K562 (cell line): ENCODE measurements at regions not wholly inside any gene's neighbourhood (a gene's known extent, or its start where the extent isn't known, plus 50 kb on each side); places are given as distances from the start of the nearest gene placed in this dataset.

Experiments used
- ATAC-seq: fragments of 200-7000 bp; cut with Tn5 transposase; 3 replicates; pipeline ENCODE4 v1.9.1; 2020; ENCODE audit warnings: moderate library complexity
- BruUV-seq: library from RNA; stranded (reverse); fragments of 400-500 nt; replicated peaks from 2 replicates; lab custom pipeline; 2021; lab: Mats Ljungman, UMichigan
- CTCF ChIA-PET: fragments of 300-600 bp; formaldehyde crosslinking; extraction: SDS; loops from one replicate; lab custom pipeline; 2021; ENCODE audit warnings: low intra/inter-chr PET ratio; lab: Yijun Ruan, JAX
- POLR2A ChIA-PET: fragments of 300-600, 350-650 bp; sonication (Branson Sonifier 250); formaldehyde crosslinking; extraction: SDS; loops from one replicate; lab custom pipeline; 2021; ENCODE audit warnings: antibody characterized with exemption, inconsistent platforms; lab: Yijun Ruan, JAX
- DNase-seq, 4 experiments: peaks; one replicate each; pipeline versions ENCODE4 v3.0.0 to v3.0.0-alpha.2; 2011 to 2018; ENCODE audit warnings: low spot score in 3 of 4, mixed read lengths in 3 of 4; ENCODE audit errors: extremely low read depth in 1 of 4
- FAIRE-seq: peaks from 2 replicates; lab custom pipeline; 2011; peaks lifted over from hg19 to GRCh38; lab: Jason Lieb, UNC
- H2AFZ ChIP-seq: 2 replicates; pipeline ENCODE4 v1.6.0; 2011; ENCODE audit warnings: low read depth, low read length, control low read depth, inconsistent platforms
- H3K27ac ChIP-seq: fragments of 200-600 bp; 3 replicates; pipeline ENCODE4 v1.8.0; 2011; ENCODE audit warnings: low read depth, mild to moderate bottlenecking, control low read depth, inconsistent platforms, low read length, moderate library complexity, mixed read lengths; ENCODE audit errors: extremely low read depth
- H3K27me3 ChIP-seq, 2 experiments: fragments of 300-600 bp in 1 of 2; 2 replicates in 1 of 2; 3 replicates in 1 of 2; pipeline versions ENCODE4 v1.6.0 to v1.8.0; 2011; ENCODE audit warnings: inconsistent platforms in 2 of 2, low read length in 2 of 2, mild to moderate bottlenecking in 1 of 2, mixed read lengths in 1 of 2, moderate library complexity in 1 of 2; ENCODE audit not compliant: control insufficient read depth in 2 of 2, insufficient read depth in 2 of 2
- H3K36me3 ChIP-seq: fragments of 300-600 bp; 3 replicates; pipeline ENCODE4 v1.8.0; 2011; ENCODE audit warnings: mild to moderate bottlenecking, low read length, inconsistent platforms; ENCODE audit not compliant: control insufficient read depth, insufficient read depth
- H3K4me1 ChIP-seq, 2 experiments: fragments of 200-600 bp in 1 of 2; replicated peaks in 1 of 2; 2 replicates in 1 of 2; 3 replicates in 1 of 2; pipeline versions ENCODE4 v1.5.1 to v1.8.0; 2011; ENCODE audit warnings: inconsistent platforms in 2 of 2, low read length in 2 of 2, mild to moderate bottlenecking in 1 of 2, mixed read lengths in 1 of 2, moderate library complexity in 1 of 2; ENCODE audit not compliant: control insufficient read depth in 2 of 2, insufficient read depth in 2 of 2
- H3K4me2 ChIP-seq: 2 replicates; pipeline ENCODE4 v1.6.1; 2011; ENCODE audit warnings: low read length, control low read depth, inconsistent platforms, mixed read lengths; ENCODE audit not compliant: insufficient read depth
- H3K4me3 ChIP-seq: fragments of 200-600 bp; sonication (generic), shearing (Covaris generic); 2 replicates; pipeline ENCODE4 v1.5.1; 2016; ENCODE audit warnings: control low read depth, inconsistent platforms
- H3K79me2 ChIP-seq: fragments of 200-600 bp; 3 replicates; pipeline ENCODE4 v1.8.0; 2011; ENCODE audit warnings: low read length, inconsistent platforms; ENCODE audit not compliant: control insufficient read depth, insufficient read depth
- H3K9ac ChIP-seq, 2 experiments: 2 replicates each; pipeline versions ENCODE4 v1.6.0 to v1.6.1; 2011; ENCODE audit warnings: low read depth in 2 of 2, low read length in 2 of 2, control low read depth in 1 of 2, inconsistent platforms in 1 of 2, mild to moderate bottlenecking in 1 of 2, mixed read lengths in 1 of 2; ENCODE audit not compliant: insufficient read depth in 1 of 2
- H3K9me1 ChIP-seq: one replicate; pipeline ENCODE4 v1.6.0; 2011; ENCODE audit warnings: inconsistent platforms, mild to moderate bottlenecking, low read length, moderate library complexity; ENCODE audit not compliant: control insufficient read depth, insufficient read depth
- H3K9me3 ChIP-seq: replicated peaks from 2 replicates; pipeline ENCODE4 v1.5.1; 2011; ENCODE audit warnings: low read depth, low read length, inconsistent platforms; ENCODE audit not compliant: control insufficient read depth, insufficient read depth
- H4K20me1 ChIP-seq: replicated peaks from 2 replicates; pipeline ENCODE4 v1.6.1; 2011; ENCODE audit warnings: low read length, inconsistent platforms, mixed read lengths; ENCODE audit not compliant: control insufficient read depth, insufficient read depth
- ARID1B ChIP-seq: fragments of 450-650 bp; IDR thresholded peaks from 2 replicates; pipeline ENCODE4 v1.6.1; 2016; ENCODE audit warnings: antibody characterized with exemption, mild to moderate bottlenecking, inconsistent platforms
- CBFA2T2 ChIP-seq: fragments of 450-650 bp; conservative IDR thresholded peaks from 2 replicates; pipeline ENCODE4 v1.6.1; 2017; ENCODE audit warnings: mild to moderate bottlenecking
- HMG20B ChIP-seq: fragments of 250-450 bp; sonication (Bioruptor Pico); IDR thresholded peaks from 2 replicates; pipeline ENCODE4 v1.5.0; 2021; ENCODE audit warnings: mild to moderate bottlenecking
- WGBS: fragments of 100-300 bp; shearing (Covaris generic); methylation state at CpG from one replicate; pipeline ENCODE4 v1.1.6; 2016; ENCODE audit warnings: low coverage, mixed read lengths; ENCODE audit not compliant: insufficient coverage; ENCODE audit errors: missing lambda C conversion rate; 5-methylcytosine and 5-hydroxymethylcytosine counted together
- in situ Hi-C: fragments of 300-500 bp; cut with MboI; formaldehyde crosslinking; loops from 4 replicates; pipeline ENCODE4 v1.15.0; 2018; ENCODE audit warnings: inconsistent platforms, mixed read lengths
- intact Hi-C: fragments of 100-400 bp; cut with micrococcal nuclease; formaldehyde crosslinking; loops from 2 replicates; pipeline ENCODE4 v1.14.2; 2022
- TF ChIP-seq, protein P1 (sequence below), 2 experiments: fragments of 450-650 bp in 1 of 2; sonication (generic) in 1 of 2; formaldehyde crosslinking in 1 of 2; IDR thresholded peaks; 2 replicates each; pipeline versions ENCODE4 v1.7.1 to v1.9.0; 2016 to 2022; ENCODE audit warnings: inconsistent platforms in 1 of 2, mild to moderate bottlenecking in 1 of 2, missing genetic modification reagents in 1 of 2
- TF ChIP-seq, protein P2 (sequence below): sonication (generic); formaldehyde crosslinking; IDR thresholded peaks from 2 replicates; pipeline ENCODE4 v1.8.0; 2022; ENCODE audit warnings: mild to moderate bottlenecking, missing genetic modification reagents

GRCh38 chr12:112635036-112635435, 156.5 kb upstream of the RPH3A start:
- no peaks in the 10 kb centered on the region for H3K4me1 ChIP-seq
- in situ Hi-C loops (no loop called here), intact Hi-C loops (no loop called here)
- H3K4me3 ChIP-seq: no peak overlapping the region
- no peak overlapping the region for H3K27ac ChIP-seq
- no peaks in the 10 kb centered on the region for H3K79me2 ChIP-seq
- no peaks in the 10 kb centered on the region for H3K36me3 ChIP-seq
- no peak for DNase-seq
- no peak overlapping the region for H3K4me2 ChIP-seq
- no peak for FAIRE-seq
- no TSS peak for BruUV-seq
- no peak overlapping the region for H3K9ac ChIP-seq
- no peaks in the 10 kb centered on the region for H3K9me3 ChIP-seq
- ChIA-PET POLR2A (no interaction called here), CTCF (no interaction called here)
- no peaks in the 10 kb centered on the region for H3K9me1 ChIP-seq
- H3K27me3 ChIP-seq: no peaks in the 10 kb centered on the region
- no peak overlapping the region for H2AFZ ChIP-seq
- WGBS: 0% methylated on average over 1 of the region's 1 CpG
- no peak for ATAC-seq
- H4K20me1 ChIP-seq: no peaks in the 10 kb centered on the region
- TF ChIP-seq, protein P1, sequence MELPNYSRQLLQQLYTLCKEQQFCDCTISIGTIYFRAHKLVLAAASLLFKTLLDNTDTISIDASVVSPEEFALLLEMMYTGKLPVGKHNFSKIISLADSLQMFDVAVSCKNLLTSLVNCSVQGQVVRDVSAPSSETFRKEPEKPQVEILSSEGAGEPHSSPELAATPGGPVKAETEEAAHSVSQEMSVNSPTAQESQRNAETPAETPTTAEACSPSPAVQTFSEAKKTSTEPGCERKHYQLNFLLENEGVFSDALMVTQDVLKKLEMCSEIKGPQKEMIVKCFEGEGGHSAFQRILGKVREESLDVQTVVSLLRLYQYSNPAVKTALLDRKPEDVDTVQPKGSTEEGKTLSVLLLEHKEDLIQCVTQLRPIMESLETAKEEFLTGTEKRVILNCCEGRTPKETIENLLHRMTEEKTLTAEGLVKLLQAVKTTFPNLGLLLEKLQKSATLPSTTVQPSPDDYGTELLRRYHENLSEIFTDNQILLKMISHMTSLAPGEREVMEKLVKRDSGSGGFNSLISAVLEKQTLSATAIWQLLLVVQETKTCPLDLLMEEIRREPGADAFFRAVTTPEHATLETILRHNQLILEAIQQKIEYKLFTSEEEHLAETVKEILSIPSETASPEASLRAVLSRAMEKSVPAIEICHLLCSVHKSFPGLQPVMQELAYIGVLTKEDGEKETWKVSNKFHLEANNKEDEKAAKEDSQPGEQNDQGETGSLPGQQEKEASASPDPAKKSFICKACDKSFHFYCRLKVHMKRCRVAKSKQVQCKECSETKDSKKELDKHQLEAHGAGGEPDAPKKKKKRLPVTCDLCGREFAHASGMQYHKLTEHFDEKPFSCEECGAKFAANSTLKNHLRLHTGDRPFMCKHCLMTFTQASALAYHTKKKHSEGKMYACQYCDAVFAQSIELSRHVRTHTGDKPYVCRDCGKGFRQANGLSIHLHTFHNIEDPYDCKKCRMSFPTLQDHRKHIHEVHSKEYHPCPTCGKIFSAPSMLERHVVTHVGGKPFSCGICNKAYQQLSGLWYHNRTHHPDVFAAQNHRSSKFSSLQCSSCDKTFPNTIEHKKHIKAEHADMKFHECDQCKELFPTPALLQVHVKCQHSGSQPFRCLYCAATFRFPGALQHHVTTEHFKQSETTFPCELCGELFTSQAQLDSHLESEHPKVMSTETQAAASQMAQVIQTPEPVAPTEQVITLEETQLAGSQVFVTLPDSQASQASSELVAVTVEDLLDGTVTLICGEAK (IDR thresholded peaks at IDR 0.05): peak; percentile 86
- TF ChIP-seq, protein P1 (CRISPR knock-in tag; IDR thresholded peaks at IDR 0.05): 0 out of 2 replicates have a peak, but pooled peaks have one; percentile 25
- TF ChIP-seq, protein P2, sequence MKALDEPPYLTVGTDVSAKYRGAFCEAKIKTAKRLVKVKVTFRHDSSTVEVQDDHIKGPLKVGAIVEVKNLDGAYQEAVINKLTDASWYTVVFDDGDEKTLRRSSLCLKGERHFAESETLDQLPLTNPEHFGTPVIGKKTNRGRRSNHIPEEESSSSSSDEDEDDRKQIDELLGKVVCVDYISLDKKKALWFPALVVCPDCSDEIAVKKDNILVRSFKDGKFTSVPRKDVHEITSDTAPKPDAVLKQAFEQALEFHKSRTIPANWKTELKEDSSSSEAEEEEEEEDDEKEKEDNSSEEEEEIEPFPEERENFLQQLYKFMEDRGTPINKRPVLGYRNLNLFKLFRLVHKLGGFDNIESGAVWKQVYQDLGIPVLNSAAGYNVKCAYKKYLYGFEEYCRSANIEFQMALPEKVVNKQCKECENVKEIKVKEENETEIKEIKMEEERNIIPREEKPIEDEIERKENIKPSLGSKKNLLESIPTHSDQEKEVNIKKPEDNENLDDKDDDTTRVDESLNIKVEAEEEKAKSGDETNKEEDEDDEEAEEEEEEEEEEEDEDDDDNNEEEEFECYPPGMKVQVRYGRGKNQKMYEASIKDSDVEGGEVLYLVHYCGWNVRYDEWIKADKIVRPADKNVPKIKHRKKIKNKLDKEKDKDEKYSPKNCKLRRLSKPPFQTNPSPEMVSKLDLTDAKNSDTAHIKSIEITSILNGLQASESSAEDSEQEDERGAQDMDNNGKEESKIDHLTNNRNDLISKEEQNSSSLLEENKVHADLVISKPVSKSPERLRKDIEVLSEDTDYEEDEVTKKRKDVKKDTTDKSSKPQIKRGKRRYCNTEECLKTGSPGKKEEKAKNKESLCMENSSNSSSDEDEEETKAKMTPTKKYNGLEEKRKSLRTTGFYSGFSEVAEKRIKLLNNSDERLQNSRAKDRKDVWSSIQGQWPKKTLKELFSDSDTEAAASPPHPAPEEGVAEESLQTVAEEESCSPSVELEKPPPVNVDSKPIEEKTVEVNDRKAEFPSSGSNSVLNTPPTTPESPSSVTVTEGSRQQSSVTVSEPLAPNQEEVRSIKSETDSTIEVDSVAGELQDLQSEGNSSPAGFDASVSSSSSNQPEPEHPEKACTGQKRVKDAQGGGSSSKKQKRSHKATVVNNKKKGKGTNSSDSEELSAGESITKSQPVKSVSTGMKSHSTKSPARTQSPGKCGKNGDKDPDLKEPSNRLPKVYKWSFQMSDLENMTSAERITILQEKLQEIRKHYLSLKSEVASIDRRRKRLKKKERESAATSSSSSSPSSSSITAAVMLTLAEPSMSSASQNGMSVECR (CRISPR knock-in tag): no peak
- no peak for TF ChIP-seq HMG20B (CRISPR knock-in tag)
- no peak for TF ChIP-seq ARID1B
- no peak for TF ChIP-seq CBFA2T2
